Muscle of leg (tissue), 3 donors: ENCODE measurements at regions not wholly inside any gene's neighbourhood (a gene's known extent, or its start where the extent isn't known, plus 50 kb on each side); places are given as distances from the start of the nearest gene placed in this dataset.

Source experiments
- DNase-seq: peaks from one replicate; pipeline ENCODE4 v3.0.0; 2013
- H3K27ac ChIP-seq: one replicate; pipeline ENCODE4 v1.5.1; 2013; ENCODE audit warnings: mild to moderate bottlenecking, low read length, control low read depth
- H3K27me3 ChIP-seq: one replicate; pipeline ENCODE4 v1.6.1; 2013; ENCODE audit warnings: low read length; ENCODE audit not compliant: control insufficient read depth, insufficient read depth
- H3K36me3 ChIP-seq: one replicate; pipeline ENCODE4 v1.6.1; 2013; ENCODE audit warnings: low read length; ENCODE audit not compliant: control insufficient read depth, insufficient read depth
- H3K4me1 ChIP-seq: one replicate; pipeline ENCODE4 v1.6.1; 2013; ENCODE audit warnings: low read length; ENCODE audit not compliant: control insufficient read depth, insufficient read depth
- H3K4me3 ChIP-seq: one replicate; pipeline ENCODE4 v1.5.1; 2013; ENCODE audit warnings: low read length, control low read depth
- H3K9me3 ChIP-seq: replicated peaks from 2 replicates; pipeline ENCODE4 v1.6.1; 2013; ENCODE audit warnings: low read depth, low read length; ENCODE audit not compliant: control insufficient read depth
- WGBS: methylation state at CpG from one replicate; pipeline ENCODE4 v1.1.5; 2013; ENCODE audit warnings: missing lambda C conversion rate; ENCODE audit not compliant: insufficient coverage; 5-methylcytosine and 5-hydroxymethylcytosine counted together

GRCh38 chr22:48784701-48785503 is 1042.8 kb downstream of the BRD1 start:
- DNase-seq = no peak
- Histone ChIP-seq H3K4me3 (no peak overlapping the region), H3K27ac (no peak overlapping the region), H3K9me3 (no peaks in the 10 kb centered on the region), H3K4me1 (peaks cover 6% of the 10 kb centered on the region), H3K36me3 (no peaks in the 10 kb centered on the region), H3K27me3 (no peaks in the 10 kb centered on the region)
- WGBS = 89% methylated on average over 14 of the region's 21 CpGs

DNA sequence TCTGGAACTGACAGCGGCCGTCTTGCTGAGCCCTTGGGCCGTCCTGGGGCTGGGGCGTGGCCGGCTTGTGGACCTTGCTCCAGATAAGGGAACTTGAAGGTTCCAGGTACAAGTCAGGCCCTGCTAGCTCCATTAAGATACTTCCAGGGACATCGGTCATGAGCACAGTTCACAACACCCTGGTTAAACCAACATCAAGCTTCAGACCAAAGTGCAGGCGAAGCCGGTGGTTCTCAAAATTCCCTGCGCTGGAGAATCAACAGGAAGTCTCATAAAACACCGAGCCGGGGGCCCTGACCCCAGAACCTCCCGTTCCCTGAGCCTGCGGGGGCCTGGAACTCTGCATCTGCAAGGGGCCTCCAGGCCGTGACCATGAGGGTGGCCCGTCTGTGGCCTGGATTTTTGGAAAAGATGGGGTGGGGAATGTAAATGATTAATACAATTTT is 1043.8 kb downstream of the BRD1 start:
- no peaks in the 10 kb centered on the region for H3K27me3 ChIP-seq
- peaks cover 6% of the 10 kb centered on the region for H3K4me1 ChIP-seq
- H3K36me3 ChIP-seq = no peaks in the 10 kb centered on the region
- H3K9me3 ChIP-seq = no peaks in the 10 kb centered on the region
- H3K27ac ChIP-seq = no peak overlapping the region
- 76% methylated on average over 12 of the region's 15 CpGs for WGBS
- H3K4me3 ChIP-seq = no peak overlapping the region
- no peak for DNase-seq

- Histone ChIP-seq H3K27me3 (no peaks in the 10 kb centered on the region), H3K27ac (no peak overlapping the region)
- WGBS = 51% methylated on average over 16 of the region's 16 CpGs
These were observed 1044.7 kb downstream of the BRD1 start for GRCh38 chr22:48782811-48783511.

DNA sequence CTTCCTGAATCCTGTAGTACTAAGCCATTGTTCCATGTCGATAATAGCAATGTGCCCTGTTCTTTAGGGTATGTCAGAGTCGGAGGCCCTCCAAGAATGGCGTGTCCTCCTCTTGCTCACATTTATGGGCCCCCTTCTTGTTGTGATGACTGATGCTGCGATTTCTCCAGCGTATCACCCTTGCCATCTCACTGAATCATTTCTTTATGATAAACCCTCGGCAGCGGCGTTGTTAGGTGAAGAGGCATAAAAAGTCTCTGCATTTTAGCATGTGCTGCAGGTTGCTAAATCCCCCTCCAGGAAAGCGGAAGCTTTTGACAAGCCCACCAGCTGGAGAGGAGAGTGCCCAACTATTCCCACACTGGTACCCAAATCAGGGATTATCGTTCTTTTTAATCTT is 1045.3 kb downstream of the BRD1 start:
- H3K27me3 ChIP-seq = no peaks in the 10 kb centered on the region
- no peaks in the 10 kb centered on the region for H3K36me3 ChIP-seq
- H3K4me1 ChIP-seq = peaks cover 6% of the 10 kb centered on the region
- no peaks in the 10 kb centered on the region for H3K9me3 ChIP-seq
- WGBS = 85% methylated on average over 5 of the region's 10 CpGs
- no peak overlapping the region for H3K27ac ChIP-seq
- no peak for DNase-seq
- no peak overlapping the region for H3K4me3 ChIP-seq

More at GRCh38 chr22:48782811-48783511, 1044.7 kb downstream of the BRD1 start:
- no peaks in the 10 kb centered on the region for H3K9me3 ChIP-seq
- no peak for DNase-seq
- no peak overlapping the region for H3K4me3 ChIP-seq
- peaks cover 6% of the 10 kb centered on the region for H3K4me1 ChIP-seq
- no peaks in the 10 kb centered on the region for H3K36me3 ChIP-seq

DNA sequence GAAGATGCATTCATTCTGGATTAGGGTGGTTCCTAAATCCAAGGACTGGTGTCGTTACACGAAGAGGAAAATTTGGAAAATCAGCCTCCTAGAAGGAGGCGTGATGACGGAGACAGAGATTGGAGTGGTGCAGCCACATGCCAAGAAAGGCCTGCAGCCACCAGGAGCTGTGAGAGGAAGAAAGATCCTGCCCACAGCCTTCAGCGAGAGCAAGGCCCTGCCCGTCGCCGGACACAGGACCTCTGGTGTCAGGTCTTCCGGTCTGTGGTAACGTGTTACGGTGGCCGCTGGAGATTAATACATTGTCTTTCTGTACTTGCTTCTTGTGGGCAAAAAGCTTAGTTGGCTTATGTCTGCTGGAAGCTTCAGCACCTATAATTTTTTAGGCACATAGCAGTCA is 1045.8 kb downstream of the BRD1 start:
- Histone ChIP-seq H3K27ac (no peak overlapping the region), H3K36me3 (no peaks in the 10 kb centered on the region), H3K9me3 (no peaks in the 10 kb centered on the region), H3K4me3 (no peak overlapping the region), H3K27me3 (no peaks in the 10 kb centered on the region), H3K4me1 (peaks cover 6% of the 10 kb centered on the region)
- DNase-seq = no peak
- WGBS = 97% methylated on average over 10 of the region's 12 CpGs

GRCh38 chr22:48781391-48781790 is 1046.3 kb downstream of the BRD1 start:
- H3K9me3 ChIP-seq = peaks cover under 1% of the 10 kb centered on the region
- no peak for DNase-seq
- H3K4me1 ChIP-seq = peaks cover 2% of the 10 kb centered on the region
- H3K36me3 ChIP-seq = no peaks in the 10 kb centered on the region
- 85% methylated on average over 14 of the region's 14 CpGs for WGBS
- H3K4me3 ChIP-seq = no peak overlapping the region
- no peaks in the 10 kb centered on the region for H3K27me3 ChIP-seq
- no peak overlapping the region for H3K27ac ChIP-seq

GRCh38 chr22:48780597-48781277 is 1046.9 kb downstream of the BRD1 start:
- 77% methylated on average over 7 of the region's 19 CpGs for WGBS
- Histone ChIP-seq H3K9me3 (peaks cover 6% of the 10 kb centered on the region), H3K27me3 (no peaks in the 10 kb centered on the region), H3K27ac (no peak overlapping the region), H3K4me3 (no peak overlapping the region), H3K36me3 (no peaks in the 10 kb centered on the region), H3K4me1 (no peaks in the 10 kb centered on the region)
- no peak for DNase-seq

DNA sequence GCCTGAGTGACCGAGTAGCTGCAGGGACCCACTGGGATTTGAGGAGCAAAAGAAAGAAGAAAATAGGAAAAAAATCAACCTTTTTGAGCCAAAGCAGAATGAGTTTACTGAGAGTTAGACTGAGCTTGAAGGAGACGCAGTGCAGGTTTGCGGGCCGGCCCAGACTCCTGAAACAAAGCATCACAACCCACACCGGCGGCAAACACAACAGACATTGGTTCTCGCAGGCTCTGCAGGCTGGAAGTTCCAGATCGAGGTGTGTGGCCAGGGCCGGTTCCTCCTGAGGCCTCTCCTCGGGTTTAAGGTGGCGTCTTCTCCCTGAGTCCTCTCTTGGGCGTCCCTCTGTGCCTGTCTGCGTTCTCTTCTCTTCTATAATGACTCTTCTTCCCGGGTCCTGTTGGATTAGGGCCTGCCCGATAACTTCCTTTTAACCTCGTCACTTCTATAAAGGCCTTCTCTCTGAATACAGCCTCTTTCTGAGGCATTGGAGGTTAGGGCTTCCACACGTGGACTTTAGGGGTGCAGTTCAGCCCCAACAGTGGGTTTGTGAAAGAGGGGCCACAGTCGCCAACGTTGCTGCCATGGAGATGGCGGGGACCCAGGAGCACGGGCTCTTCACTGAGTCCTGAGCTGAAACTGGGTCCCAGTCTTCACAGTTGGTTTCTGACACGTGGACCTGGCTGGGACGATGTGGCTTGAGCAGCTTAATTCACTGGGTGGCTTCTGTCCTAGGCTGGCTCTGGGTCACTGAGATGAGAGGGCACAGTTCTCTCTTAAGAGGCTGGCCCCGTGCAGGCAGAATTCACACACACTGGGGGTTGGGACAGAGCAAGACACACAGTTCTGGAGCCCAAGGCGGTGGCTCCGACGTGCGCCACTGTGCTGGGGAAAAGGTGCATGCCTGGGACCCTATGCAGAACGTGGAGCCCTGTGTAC is 1047.7 kb downstream of the BRD1 start:
- Histone ChIP-seq H3K27me3 (no peaks in the 10 kb centered on the region), H3K27ac (no peak overlapping the region), H3K4me3 (no peak overlapping the region), H3K36me3 (no peaks in the 10 kb centered on the region), H3K9me3 (peaks cover 6% of the 10 kb centered on the region), H3K4me1 (no peaks in the 10 kb centered on the region)
- WGBS = 83% methylated on average over 28 of the region's 29 CpGs
- DNase-seq = no peak

DNA sequence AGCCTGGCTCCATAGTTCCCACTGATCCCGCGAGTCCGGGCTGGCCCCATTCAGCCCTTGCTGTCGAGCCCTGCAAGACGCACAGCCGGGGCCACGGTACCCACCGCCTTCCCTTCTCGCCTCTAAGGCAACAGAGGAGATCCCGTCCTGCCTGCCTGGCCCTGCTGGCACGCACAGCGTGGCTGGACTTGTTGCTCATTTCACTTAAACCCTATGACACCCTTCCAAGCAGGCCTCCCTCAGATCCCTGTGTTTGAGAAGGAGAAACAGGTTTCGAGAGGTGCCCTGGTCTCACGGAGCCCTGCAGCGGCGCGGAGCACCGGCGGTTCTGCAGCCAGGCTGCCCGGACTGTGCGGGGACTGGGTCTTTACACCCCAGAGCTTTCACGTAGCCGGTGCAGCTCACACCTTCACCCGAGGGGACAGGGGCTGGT is 1048.4 kb downstream of the BRD1 start:
- no peaks in the 10 kb centered on the region for H3K36me3 ChIP-seq
- peaks cover 6% of the 10 kb centered on the region for H3K9me3 ChIP-seq
- WGBS = 89% methylated on average over 22 of the region's 24 CpGs
- no peaks in the 10 kb centered on the region for H3K4me1 ChIP-seq
- no peak overlapping the region for H3K27ac ChIP-seq
- DNase-seq = no peak
- no peak overlapping the region for H3K4me3 ChIP-seq
- no peaks in the 10 kb centered on the region for H3K27me3 ChIP-seq
